KOPT-K1 (cell line): ENCODE measurements at regions not wholly inside any gene's neighbourhood (a gene's known extent, or its start where the extent isn't known, plus 50 kb on each side); places are given as distances from the start of the nearest gene placed in this dataset.

Experiments
- H3K27ac ChIP-seq: fragments of 200-600 bp; sonication (generic); 2 replicates; pipeline ENCODE4 v1.5.1; 2016; ENCODE audit warnings: antibody characterized with exemption, mild to moderate bottlenecking, low read depth, low read length; ENCODE audit not compliant: poor library complexity, severe bottlenecking
- H3K36me3 ChIP-seq: fragments of 200-600 bp; sonication (generic); 2 replicates; pipeline ENCODE4 v1.5.1; 2017; ENCODE audit warnings: antibody characterized with exemption, mild to moderate bottlenecking, low read length, moderate library complexity; ENCODE audit not compliant: insufficient read depth
- H3K9me3 ChIP-seq: fragments of 200-600 bp; sonication (generic); 2 replicates; pipeline ENCODE4 v1.5.1; 2017; ENCODE audit warnings: antibody characterized with exemption, low read length, mild to moderate bottlenecking; ENCODE audit not compliant: insufficient read depth, poor library complexity, severe bottlenecking

GRCh38 chr6:130754786-130755367, 72.3 kb upstream of the SMLR1 start:
- Histone ChIP-seq H3K36me3 (no peaks in the 10 kb centered on the region), H3K9me3 (peaks cover 7% of the 10 kb centered on the region), H3K27ac (no peak overlapping the region)

GRCh38 chr6:130755368-130756034, 71.7 kb upstream of the SMLR1 start:
- peaks cover 1% of the 10 kb centered on the region for H3K9me3 ChIP-seq
- no peak overlapping the region for H3K27ac ChIP-seq
- no peaks in the 10 kb centered on the region for H3K36me3 ChIP-seq

DNA sequence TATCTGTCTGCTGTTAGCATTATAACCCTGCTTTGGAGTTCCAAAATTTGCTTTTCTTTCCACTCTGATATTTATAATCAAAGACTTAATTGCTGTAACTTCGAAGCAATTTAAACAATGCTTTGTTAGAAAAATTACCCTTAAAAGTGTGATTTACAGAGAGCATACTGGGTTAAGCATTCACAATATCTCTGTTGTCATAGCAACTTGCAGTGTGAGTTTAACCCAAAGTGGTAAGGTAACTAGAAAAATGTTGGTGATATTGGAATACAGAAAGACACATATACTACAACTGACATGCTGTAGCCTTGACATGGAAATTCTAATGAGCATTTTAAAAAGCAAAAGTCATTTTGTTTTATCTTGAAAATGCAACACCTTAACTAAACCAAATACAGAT, 70.4 kb upstream of the SMLR1 start:
- H3K27ac ChIP-seq = no peak overlapping the region
- H3K36me3 ChIP-seq = no peaks in the 10 kb centered on the region

GRCh38 chr6:130758813-130759212, 68.4 kb upstream of the SMLR1 start:
- Histone ChIP-seq H3K9me3 (no peaks in the 10 kb centered on the region), H3K27ac (no peak overlapping the region), H3K36me3 (no peaks in the 10 kb centered on the region)

More for the DNA sequence above, 70.4 kb upstream of the SMLR1 start:
- H3K9me3 ChIP-seq = no peaks in the 10 kb centered on the region

DNA sequence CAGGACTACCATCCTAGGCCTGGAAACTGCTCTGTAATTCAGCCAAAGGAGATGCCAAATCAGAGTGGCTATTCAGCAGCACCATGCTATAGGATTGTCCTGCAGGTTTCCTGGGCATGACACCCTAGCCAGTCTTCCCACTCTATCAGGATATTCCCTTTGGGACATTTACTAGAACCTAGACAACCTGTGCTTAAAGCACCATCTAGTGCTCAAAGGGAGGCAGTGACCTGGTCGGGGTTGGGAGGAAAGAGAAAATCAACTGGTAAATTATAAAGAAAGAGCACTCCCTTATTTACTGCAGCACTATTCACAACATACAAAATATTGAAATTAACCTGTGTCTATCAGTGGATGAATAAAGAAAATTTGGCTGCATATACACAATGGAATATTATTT, 67.2 kb upstream of the SMLR1 start:
- H3K27ac ChIP-seq = no peak overlapping the region
- no peaks in the 10 kb centered on the region for H3K9me3 ChIP-seq
- no peaks in the 10 kb centered on the region for H3K36me3 ChIP-seq

DNA sequence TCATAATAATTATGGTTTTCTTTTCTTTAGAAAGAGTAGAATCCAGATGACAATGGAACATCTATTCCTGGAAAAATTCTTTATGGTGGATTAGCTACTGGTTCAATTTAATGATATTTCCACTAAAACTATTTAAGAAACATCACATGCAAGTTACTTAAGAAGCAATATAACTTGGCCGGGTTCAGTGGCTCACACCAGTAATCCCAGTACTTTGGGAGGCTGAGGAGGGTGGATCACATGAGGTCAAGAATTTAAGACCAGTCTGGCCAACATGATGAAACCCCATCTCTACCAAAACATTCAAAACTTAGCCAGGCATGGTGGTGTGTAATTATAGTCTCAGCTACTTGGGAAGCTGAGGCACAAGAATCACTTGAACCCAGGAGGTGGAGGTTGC, 65.9 kb upstream of the SMLR1 start:
- Histone ChIP-seq H3K9me3 (no peaks in the 10 kb centered on the region), H3K36me3 (no peaks in the 10 kb centered on the region), H3K27ac (no peak overlapping the region)

DNA sequence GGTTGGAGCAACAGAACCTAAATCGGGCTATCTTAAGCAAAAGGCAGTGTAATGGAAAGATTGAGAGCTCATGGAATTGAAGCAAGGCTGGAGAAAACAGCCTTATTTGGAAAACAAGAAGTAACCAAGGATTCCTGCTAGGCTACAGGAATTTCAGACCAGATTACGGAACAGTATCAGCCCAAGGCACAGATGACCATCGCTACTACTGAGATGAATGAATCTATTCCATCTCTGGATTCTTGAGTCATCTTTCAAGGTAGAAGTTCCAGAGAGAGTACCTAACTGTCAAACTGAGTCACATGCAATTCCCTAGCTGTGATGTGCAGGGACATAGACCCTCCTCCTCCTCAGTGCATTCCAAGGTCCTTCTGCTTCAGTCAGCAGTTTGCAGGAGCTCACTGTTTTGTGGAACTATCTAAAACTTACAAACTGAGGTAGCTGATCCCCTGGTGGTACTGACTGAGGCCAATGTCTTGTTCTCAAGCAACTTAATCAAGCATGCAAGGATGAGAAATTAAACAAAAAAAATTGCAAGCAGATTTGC, 62.0 kb upstream of the SMLR1 start:
- Histone ChIP-seq H3K36me3 (no peaks in the 10 kb centered on the region), H3K9me3 (no peaks in the 10 kb centered on the region)

DNA sequence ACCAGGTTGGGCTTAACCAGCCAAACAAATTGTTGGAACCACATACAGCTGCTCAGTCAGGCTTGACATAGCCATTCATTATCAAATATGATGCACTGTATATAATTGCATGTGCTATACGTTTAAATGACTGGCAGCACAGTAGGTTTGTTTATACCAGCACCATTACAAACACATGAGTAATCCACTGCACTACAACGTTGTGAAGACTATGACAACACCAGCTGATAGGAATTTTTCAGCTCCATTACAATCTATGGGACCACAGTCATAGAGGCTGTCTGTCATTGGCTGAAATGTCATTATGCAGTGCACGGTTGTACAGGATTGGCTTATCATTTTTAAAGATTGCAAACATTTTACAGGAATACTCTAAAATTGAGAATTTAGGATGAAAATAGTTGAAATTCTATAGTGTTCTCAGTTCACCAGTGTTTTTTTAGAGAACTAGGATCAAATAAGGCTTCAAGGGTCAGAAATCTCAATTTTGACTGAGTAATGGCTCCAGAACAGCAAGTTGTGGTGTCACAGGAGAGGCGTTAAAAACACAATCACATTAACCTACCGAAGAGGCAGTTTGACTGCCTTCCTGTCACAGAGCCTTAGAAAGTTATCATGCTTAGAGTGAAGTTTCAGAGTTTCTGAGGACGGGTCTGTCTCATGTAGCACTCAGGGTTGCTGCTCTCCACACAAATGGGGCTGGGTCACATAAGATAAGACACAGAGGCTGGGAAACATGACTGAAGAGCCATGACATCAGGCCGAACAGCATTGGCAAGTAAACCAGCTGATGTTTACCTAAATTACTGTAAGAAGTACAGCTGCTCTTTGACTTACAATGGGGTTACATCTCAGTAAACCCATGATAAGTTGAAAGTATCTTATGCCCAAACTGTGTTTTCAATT, 60.7 kb upstream of the SMLR1 start:
- Histone ChIP-seq H3K36me3 (no peaks in the 10 kb centered on the region), H3K27ac (no peak overlapping the region), H3K9me3 (no peaks in the 10 kb centered on the region)

More for the DNA sequence above, 62.0 kb upstream of the SMLR1 start:
- no peak overlapping the region for H3K27ac ChIP-seq

DNA sequence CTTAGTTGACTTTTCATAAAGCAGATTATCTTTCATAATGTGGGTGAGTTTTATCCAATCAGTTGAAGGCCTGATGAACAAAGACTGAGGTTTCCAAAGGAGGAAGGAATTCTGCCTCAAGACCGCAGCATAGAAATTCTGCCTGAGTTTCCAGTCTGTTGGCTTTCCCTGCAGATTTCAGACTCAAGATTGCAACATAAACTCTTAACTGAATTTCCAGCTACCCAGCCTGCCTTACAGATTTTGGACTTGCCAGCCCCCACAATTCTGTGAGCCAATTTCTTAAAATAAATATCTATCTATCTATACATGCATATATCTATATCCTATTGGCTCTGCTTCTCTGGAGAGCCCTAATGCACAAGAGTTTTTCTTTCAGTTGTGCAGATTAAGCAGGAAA, 57.3 kb upstream of the SMLR1 start:
- Histone ChIP-seq H3K36me3 (no peaks in the 10 kb centered on the region), H3K9me3 (no peaks in the 10 kb centered on the region), H3K27ac (no peak overlapping the region)

DNA sequence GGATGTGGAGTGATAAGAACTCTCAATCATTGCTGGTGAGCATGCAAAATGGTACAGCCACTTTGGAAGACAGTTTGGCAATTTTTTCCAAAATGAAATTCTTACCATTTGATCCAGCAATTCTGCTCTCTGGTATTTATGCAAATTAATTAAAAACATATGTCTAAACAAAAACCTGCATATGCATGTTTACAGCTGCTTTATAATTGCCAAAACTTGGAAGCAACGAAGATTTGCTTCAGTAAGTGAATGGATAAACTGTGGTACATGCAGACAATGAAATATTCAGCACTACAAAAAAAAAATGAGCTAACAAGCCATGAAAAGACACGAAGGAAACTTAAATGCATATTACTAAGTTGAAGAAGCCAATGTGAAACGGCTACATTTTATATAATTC, 55.5 kb upstream of the SMLR1 start:
- H3K36me3 ChIP-seq = no peaks in the 10 kb centered on the region
- H3K27ac ChIP-seq = no peak overlapping the region
- no peaks in the 10 kb centered on the region for H3K9me3 ChIP-seq

GRCh38 chr6:130773860-130774259, 53.3 kb upstream of the SMLR1 start:
- no peak overlapping the region for H3K27ac ChIP-seq
- H3K36me3 ChIP-seq = no peaks in the 10 kb centered on the region
- no peaks in the 10 kb centered on the region for H3K9me3 ChIP-seq

DNA sequence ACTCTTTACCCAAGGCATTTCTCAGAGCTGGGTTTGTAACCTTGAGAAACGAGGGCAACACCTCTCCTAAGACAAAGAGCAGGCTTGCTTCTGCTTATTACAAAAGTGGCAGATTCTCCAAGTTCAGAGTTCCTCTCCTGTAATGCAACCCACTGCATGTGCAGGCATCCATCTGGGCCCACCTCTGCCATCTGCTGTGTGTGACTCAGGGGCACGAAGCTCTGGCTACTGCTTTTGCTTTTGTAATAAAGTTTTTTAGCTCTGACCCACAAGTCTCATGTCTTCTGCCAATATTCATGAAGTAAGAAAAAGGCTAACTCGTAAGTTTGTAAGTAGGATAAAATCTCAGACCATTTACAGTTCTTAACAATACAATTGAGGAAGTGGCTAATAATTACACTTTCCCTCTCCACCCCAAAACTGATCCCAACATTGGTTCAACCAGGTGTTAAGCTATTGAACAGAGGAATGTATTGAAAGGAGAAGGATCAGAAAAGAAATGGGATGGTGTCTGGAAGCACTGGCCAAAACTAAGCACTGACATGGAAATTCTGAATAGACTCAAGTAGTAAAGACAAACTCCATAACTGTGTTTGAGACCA, 51.7 kb upstream of the SMLR1 start:
- H3K36me3 ChIP-seq = no peaks in the 10 kb centered on the region
- no peak overlapping the region for H3K27ac ChIP-seq
- no peaks in the 10 kb centered on the region for H3K9me3 ChIP-seq

- Histone ChIP-seq H3K27ac (peak overlapping the region; percentile 22), H3K9me3 (no peaks in the 10 kb centered on the region), H3K36me3 (no peaks in the 10 kb centered on the region)
Measured at GRCh38 chr6:130776287-130776925, 50.8 kb upstream of the SMLR1 start.
